Esophagus muscularis mucosa (tissue), 4 donors: ENCODE measurements at regions not wholly inside any gene's neighbourhood (a gene's known extent, or its start where the extent isn't known, plus 50 kb on each side); places are given as distances from the start of the nearest gene placed in this dataset.

Experiments used
- DNase-seq: peaks from one replicate; pipeline ENCODE4 v3.0.0-alpha.2; 2017; ENCODE audit errors: extremely low spot score
- H3K27ac ChIP-seq, 4 donors: fragments of 200-600 bp; sonication (generic); replicated peaks in 1 of 4; 1 replicate in 3 of 4; 2 replicates in 1 of 4; pipeline ENCODE4 v1.5.1; 2016 to 2019; ENCODE audit warnings: mild to moderate bottlenecking in 1 of 4
- H3K27me3 ChIP-seq, 4 donors: fragments of 200-600 bp; sonication (generic); one replicate each; pipeline versions ENCODE4 v1.5.1 to v1.6.0; 2016 to 2019
- H3K36me3 ChIP-seq, 4 donors: fragments of 200-600 bp; sonication (generic); one replicate each; pipeline ENCODE4 v1.5.1; 2016 to 2019
- H3K4me1 ChIP-seq, 4 donors: fragments of 200-600 bp; sonication (generic); one replicate each; pipeline ENCODE4 v1.5.1; 2016 to 2019
- H3K4me3 ChIP-seq, 4 donors: fragments of 200-600 bp; sonication (generic); 1 replicate in 2 of 4; 2 replicates in 2 of 4; pipeline ENCODE4 v1.5.1; 2016 to 2019; ENCODE audit warnings: mild to moderate bottlenecking in 4 of 4, moderate library complexity in 1 of 4
- H3K9me3 ChIP-seq, 4 donors: fragments of 200-600 bp; sonication (generic); 1 replicate in 3 of 4; 2 replicates in 1 of 4; pipeline ENCODE4 v1.5.1; 2016 to 2019
- CTCF ChIP-seq, 3 experiments: fragments of 200-600 bp in 2 of 3; fragments of 450-650 bp in 1 of 3; sonication (generic) in 2 of 3; IDR thresholded peaks; one replicate each; pipeline ENCODE4 v1.5.1; 2017 to 2019; ENCODE audit warnings: antibody characterized with exemption in 3 of 3, mild to moderate bottlenecking in 2 of 3, moderate library complexity in 1 of 3
- EP300 ChIP-seq: sonication (generic); formaldehyde crosslinking; IDR thresholded peaks from one replicate; pipeline ENCODE4 v1.6.1; 2017; ENCODE audit warnings: antibody characterized with exemption
- POLR2A ChIP-seq: fragments of 450-650 bp; IDR thresholded peaks from one replicate; pipeline ENCODE4 v1.6.1; 2017; ENCODE audit warnings: antibody characterized with exemption, moderate library complexity, mild to moderate bottlenecking, low read depth
- POLR2AphosphoS5 ChIP-seq, 2 donors: sonication (generic); formaldehyde crosslinking; IDR thresholded peaks; one replicate each; pipeline ENCODE4 v1.6.1; 2017; ENCODE audit warnings: antibody characterized with exemption in 2 of 2
- WGBS: methylation state at CpG from one replicate; pipeline ENCODE4 v1.1.5; 2018; 5-methylcytosine and 5-hydroxymethylcytosine counted together
- intact Hi-C: fragments of 100-400 bp; cut with DNase I; formaldehyde crosslinking; loops from one replicate; pipeline ENCODE4 v1.15.1; 2023

GRCh38 chr4:173752610-173753230, 222.7 kb upstream of the HAND2 start:
- TF ChIP-seq CTCF (IDR thresholded peaks at IDR 0.05) (peak in 1 of 3 experiments; percentile 20), POLR2A (no peak)
- H3K27ac ChIP-seq, result no peak overlapping the region
- no peak overlapping the region for H3K4me3 ChIP-seq
- no peaks in the 10 kb centered on the region for H3K9me3 ChIP-seq
- H3K27me3 ChIP-seq, result no peaks in the 10 kb centered on the region
- intact Hi-C loops, result no loop called here
- H3K4me1 ChIP-seq, result no peaks in the 10 kb centered on the region
- H3K36me3 ChIP-seq, result no peaks in the 10 kb centered on the region
- WGBS, result 62% methylated on average over 7 of the region's 7 CpGs
- no peak for DNase-seq

GRCh38 chr4:173748353-173748752, 218.3 kb upstream of the HAND2 start:
- Histone ChIP-seq H3K27me3 (no peaks in the 10 kb centered on the region), H3K4me1 (no peaks in the 10 kb centered on the region), H3K9me3 (no peaks in the 10 kb centered on the region), H3K27ac (peak overlapping the region in 1 of 4 donors; percentile 4), H3K4me3 (no peak overlapping the region), H3K36me3 (no peaks in the 10 kb centered on the region)
- 43% methylated on average over 1 of the region's 1 CpG for WGBS
- no peak for DNase-seq
- no peak for TF ChIP-seq POLR2AphosphoS5 (IDR thresholded peaks at IDR 0.05)
- TF ChIP-seq CTCF (IDR thresholded peaks at IDR 0.05), result peak; percentile 32 to 44 (median 36)
- no peak for TF ChIP-seq POLR2A
- no peak for TF ChIP-seq EP300
- intact Hi-C loops, result loop anchor here (5.0 to 10.0 kb wide), 3 partner anchors 214 to 409 kb away; partner anchors contain the start of gene HAND2

GRCh38 chr4:173747537-173748257, 217.7 kb upstream of the HAND2 start:
- 70% methylated on average over 9 of the region's 9 CpGs for WGBS
- H3K4me3 ChIP-seq, result no peak overlapping the region
- peak overlapping the region in 1 of 4 donors; percentile 4 for H3K27ac ChIP-seq
- DNase-seq, result no peak
- H3K9me3 ChIP-seq, result no peaks in the 10 kb centered on the region
- TF ChIP-seq POLR2AphosphoS5 (IDR thresholded peaks at IDR 0.05) (no peak), CTCF (IDR thresholded peaks at IDR 0.05) (no peak), EP300 (no peak)
- H3K36me3 ChIP-seq, result no peaks in the 10 kb centered on the region
- intact Hi-C loops, result loop anchor here (5.0 to 10.0 kb wide), 3 partner anchors 213 to 410 kb away; partner anchors contain the start of gene HAND2
- no peaks in the 10 kb centered on the region for H3K27me3 ChIP-seq
- no peaks in the 10 kb centered on the region for H3K4me1 ChIP-seq

DNA sequence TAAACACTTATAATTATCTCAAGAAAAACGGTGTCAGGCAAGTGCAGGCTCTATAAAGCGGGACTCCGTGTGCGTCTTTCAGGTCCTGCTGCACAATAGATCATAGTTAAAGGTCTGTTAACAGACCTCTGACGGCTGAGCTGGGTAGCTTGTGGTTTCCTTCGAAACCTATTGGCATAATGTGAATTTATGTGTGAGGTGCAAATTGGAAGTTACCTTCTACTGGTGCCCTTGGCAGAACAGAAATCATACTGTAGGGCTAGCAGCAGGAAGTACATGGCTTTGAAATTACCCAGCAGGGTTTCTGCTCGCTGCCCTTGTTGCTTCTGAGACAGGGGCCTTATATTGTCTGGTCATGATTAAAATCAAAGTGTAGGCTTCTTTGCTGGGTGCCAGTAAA, 216.4 kb upstream of the HAND2 start:
- intact Hi-C loops, result loop anchor here (5.0 to 10.0 kb wide), 3 partner anchors 212 to 411 kb away; partner anchors contain the start of gene HAND2
- Histone ChIP-seq H3K27ac (no peak overlapping the region), H3K4me1 (no peaks in the 10 kb centered on the region), H3K4me3 (no peak overlapping the region), H3K9me3 (no peaks in the 10 kb centered on the region), H3K36me3 (no peaks in the 10 kb centered on the region), H3K27me3 (no peaks in the 10 kb centered on the region)
- no peak for TF ChIP-seq POLR2A
- DNase-seq, result no peak
- WGBS, result 83% methylated on average over 7 of the region's 7 CpGs

GRCh38 chr4:173745765-173746164, 215.7 kb upstream of the HAND2 start:
- H3K27ac ChIP-seq, result no peak overlapping the region
- H3K27me3 ChIP-seq, result no peaks in the 10 kb centered on the region
- intact Hi-C loops, result loop anchor here (5.0 to 10.0 kb wide), 3 partner anchors 211 to 412 kb away; partner anchors contain the start of gene HAND2

More at GRCh38 chr4:173745765-173746164, 215.7 kb upstream of the HAND2 start:
- 75% methylated on average over 3 of the region's 3 CpGs for WGBS
- no peak for DNase-seq
- Histone ChIP-seq H3K4me3 (no peak overlapping the region), H3K36me3 (no peaks in the 10 kb centered on the region), H3K9me3 (no peaks in the 10 kb centered on the region), H3K4me1 (no peaks in the 10 kb centered on the region)
- TF ChIP-seq POLR2A (no peak), CTCF (IDR thresholded peaks at IDR 0.05) (no peak)
